Colonic mucosa (tissue), 4 donors: ENCODE measurements at regions not wholly inside any gene's neighbourhood (a gene's known extent, or its start where the extent isn't known, plus 50 kb on each side); places are given as distances from the start of the nearest gene placed in this dataset.

Experiments used
- DNase-seq: peaks from one replicate; pipeline ENCODE4 v3.0.0-alpha.2; 2020
- H3K27ac ChIP-seq: fragments of 200-600 bp; one replicate; pipeline ENCODE4 v1.8.0; 2021
- H3K27me3 ChIP-seq: fragments of 200-600 bp; one replicate; pipeline ENCODE4 v1.8.0; 2021
- H3K36me3 ChIP-seq: fragments of 200-600 bp; one replicate; pipeline ENCODE4 v1.8.0; 2021
- H3K4me1 ChIP-seq: fragments of 200-600 bp; one replicate; pipeline ENCODE4 v1.8.0; 2021; ENCODE audit warnings: mild to moderate bottlenecking
- H3K4me3 ChIP-seq: fragments of 200-600 bp; one replicate; pipeline ENCODE4 v1.8.0; 2021
- H3K9ac ChIP-seq, 2 donors: one replicate each; pipeline ENCODE4 v1.7.0; 2013; ENCODE audit warnings: control low read depth in 2 of 2, low read depth in 2 of 2, low read length in 2 of 2
- H3K9me3 ChIP-seq: fragments of 200-600 bp; one replicate; pipeline ENCODE4 v1.8.0; 2021
- CTCF ChIP-seq: fragments of 200-600 bp; IDR thresholded peaks from one replicate; pipeline ENCODE4 v1.8.0; 2022; ENCODE audit warnings: antibody characterized with exemption, mild to moderate bottlenecking
- intact Hi-C: fragments of 100-400 bp; cut with DNase I; formaldehyde crosslinking; loops from one replicate; pipeline ENCODE4 v1.14.1; 2022
- donor health status: healthy.
- donor health status: DM: no; HTN: no; CAD: no.
- donor health status: DM: no; HTN: no; CAD: no.

GRCh38 chr2:138101718-138102117 lies 137.4 kb downstream of the HNMT start:
- Histone ChIP-seq H3K9me3 (no peaks in the 10 kb centered on the region), H3K27me3 (no peaks in the 10 kb centered on the region), H3K27ac (no peak overlapping the region), H3K9ac (no peak overlapping the region), H3K4me1 (no peaks in the 10 kb centered on the region), H3K4me3 (no peak overlapping the region), H3K36me3 (no peaks in the 10 kb centered on the region)
- TF ChIP-seq CTCF: no peak
- intact Hi-C loops: no loop called here
- DNase-seq: no peak

GRCh38 chr2:138102664-138103063 lies 138.4 kb downstream of the HNMT start:
- Histone ChIP-seq H3K9me3 (no peaks in the 10 kb centered on the region), H3K4me1 (no peaks in the 10 kb centered on the region), H3K9ac (no peak overlapping the region), H3K36me3 (no peaks in the 10 kb centered on the region), H3K4me3 (no peak overlapping the region), H3K27me3 (no peaks in the 10 kb centered on the region), H3K27ac (no peak overlapping the region)
- TF ChIP-seq CTCF: no peak
- DNase-seq: no peak
- intact Hi-C loops: no loop called here

DNA sequence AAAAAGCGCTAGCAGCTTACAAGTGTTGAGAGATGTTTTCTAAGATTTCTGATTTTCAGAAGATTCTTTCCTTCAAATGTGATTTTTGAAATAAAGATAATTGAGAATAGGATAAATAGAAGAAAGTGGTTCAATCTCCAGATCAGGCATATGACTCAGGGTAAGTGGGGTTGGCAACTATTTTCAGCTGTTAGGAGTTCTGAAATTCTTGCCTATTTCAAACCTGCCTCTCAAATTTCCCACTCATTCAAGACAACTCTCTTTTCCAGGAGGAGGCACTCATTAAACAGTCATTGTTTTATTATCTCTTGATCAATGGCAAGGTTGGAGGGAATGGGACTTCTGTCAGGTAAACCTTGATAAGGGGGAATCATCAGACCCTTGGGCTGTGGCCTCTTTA lies 138.9 kb downstream of the HNMT start:
- no peak overlapping the region for H3K4me3 ChIP-seq
- TF ChIP-seq CTCF: no peak

DNA sequence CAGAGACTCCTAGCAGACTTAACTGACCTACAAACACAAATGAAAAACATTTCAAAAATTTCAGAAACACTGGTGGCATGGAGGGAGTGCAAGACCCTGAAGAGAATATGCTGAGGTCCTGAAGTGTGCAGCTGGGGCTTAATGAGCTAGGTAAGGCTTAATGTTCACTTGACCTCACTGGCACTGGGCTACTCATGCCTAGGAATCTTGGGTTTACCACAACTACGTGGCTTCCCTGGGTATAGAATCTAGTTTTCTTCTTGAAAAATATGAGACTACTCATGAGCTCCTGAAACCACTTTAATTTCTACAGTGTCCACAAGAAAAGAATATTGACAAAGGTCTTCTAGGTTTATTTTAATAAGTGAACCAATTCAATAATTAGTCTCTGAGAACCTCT lies 139.8 kb downstream of the HNMT start:
- no peaks in the 10 kb centered on the region for H3K9me3 ChIP-seq
- DNase-seq: no peak
- TF ChIP-seq CTCF: no peak
- H3K27ac ChIP-seq: no peak overlapping the region
- H3K9ac ChIP-seq: no peak overlapping the region
- intact Hi-C loops: no loop called here
- H3K4me3 ChIP-seq: no peak overlapping the region
- no peaks in the 10 kb centered on the region for H3K27me3 ChIP-seq
- no peaks in the 10 kb centered on the region for H3K4me1 ChIP-seq
- no peaks in the 10 kb centered on the region for H3K36me3 ChIP-seq

More for the DNA sequence above, 138.9 kb downstream of the HNMT start:
- no peak for DNase-seq
- no peak overlapping the region for H3K27ac ChIP-seq
- intact Hi-C loops: no loop called here
- no peak overlapping the region for H3K9ac ChIP-seq
- no peaks in the 10 kb centered on the region for H3K9me3 ChIP-seq
- no peaks in the 10 kb centered on the region for H3K36me3 ChIP-seq
- H3K4me1 ChIP-seq: no peaks in the 10 kb centered on the region
- no peaks in the 10 kb centered on the region for H3K27me3 ChIP-seq

DNA sequence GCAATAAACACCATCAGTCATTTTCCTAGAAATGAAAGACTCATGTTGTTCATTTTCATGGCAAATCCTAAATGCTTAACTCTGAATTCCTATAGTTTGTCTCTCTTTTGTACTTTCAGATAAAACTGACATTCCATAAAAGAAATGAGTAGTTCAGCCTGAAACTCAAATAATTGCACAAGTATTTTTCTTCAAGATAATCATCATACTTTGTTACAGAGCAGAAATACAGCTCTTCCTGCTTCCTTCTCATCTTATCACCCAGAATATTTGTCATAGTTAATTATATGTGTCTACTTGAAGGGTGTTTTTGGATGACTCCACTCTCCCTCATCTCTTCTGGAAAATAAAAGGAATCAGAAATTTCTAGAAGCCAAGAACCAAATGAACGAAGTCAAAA lies 141.1 kb downstream of the HNMT start:
- no peak for DNase-seq
- H3K27ac ChIP-seq: no peak overlapping the region
- intact Hi-C loops: no loop called here
- TF ChIP-seq CTCF: no peak
- H3K27me3 ChIP-seq: no peaks in the 10 kb centered on the region
- H3K36me3 ChIP-seq: no peaks in the 10 kb centered on the region
- no peak overlapping the region for H3K4me3 ChIP-seq
- H3K9ac ChIP-seq: no peak overlapping the region
- H3K9me3 ChIP-seq: no peaks in the 10 kb centered on the region
- H3K4me1 ChIP-seq: no peaks in the 10 kb centered on the region

DNA sequence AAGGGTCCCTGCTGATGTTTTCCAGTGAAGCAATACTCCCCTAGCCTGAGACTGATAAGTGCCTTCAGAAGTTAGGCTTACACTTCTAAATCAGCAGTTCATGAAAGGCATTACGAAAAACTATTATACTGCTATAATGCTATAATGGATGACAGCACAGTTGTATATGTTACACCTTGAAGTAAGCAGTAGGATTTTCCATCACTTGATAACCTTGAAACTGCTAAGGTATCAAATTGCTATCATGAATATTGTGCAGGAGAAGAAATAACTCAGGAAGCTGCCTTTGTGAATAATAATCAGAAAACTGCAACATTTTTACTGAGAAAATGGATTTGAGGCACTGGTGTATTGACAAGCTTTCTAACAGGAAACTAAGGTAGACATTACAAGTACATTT lies 142.3 kb downstream of the HNMT start:
- H3K4me3 ChIP-seq: no peak overlapping the region
- no peaks in the 10 kb centered on the region for H3K4me1 ChIP-seq
- no peak overlapping the region for H3K27ac ChIP-seq
- no peaks in the 10 kb centered on the region for H3K9me3 ChIP-seq
- no peaks in the 10 kb centered on the region for H3K36me3 ChIP-seq
- H3K9ac ChIP-seq: no peak overlapping the region
- DNase-seq: no peak
- H3K27me3 ChIP-seq: no peaks in the 10 kb centered on the region
- intact Hi-C loops: no loop called here
- TF ChIP-seq CTCF: no peak
